SKM-1 (cell line): ENCODE measurements at regions not wholly inside any gene's neighbourhood (a gene's known extent, or its start where the extent isn't known, plus 50 kb on each side); places are given as distances from the start of the nearest gene placed in this dataset.
"Not testable (repeated sequence)": the region's sequence is repeated elsewhere in the genome, so short reads cannot be mapped to it uniquely, and the experiment has no call there.

Experiments
- DNase-seq: peaks from one replicate; lab custom pipeline; 2025; ENCODE audit not compliant: unreplicated experiment; lab: John Stamatoyannopoulos, UW

- DNase-seq, result no peak
These were observed 115.3 kb upstream of the FMN2 start for GRCh38 chr1:239976130-239976968.

DNA sequence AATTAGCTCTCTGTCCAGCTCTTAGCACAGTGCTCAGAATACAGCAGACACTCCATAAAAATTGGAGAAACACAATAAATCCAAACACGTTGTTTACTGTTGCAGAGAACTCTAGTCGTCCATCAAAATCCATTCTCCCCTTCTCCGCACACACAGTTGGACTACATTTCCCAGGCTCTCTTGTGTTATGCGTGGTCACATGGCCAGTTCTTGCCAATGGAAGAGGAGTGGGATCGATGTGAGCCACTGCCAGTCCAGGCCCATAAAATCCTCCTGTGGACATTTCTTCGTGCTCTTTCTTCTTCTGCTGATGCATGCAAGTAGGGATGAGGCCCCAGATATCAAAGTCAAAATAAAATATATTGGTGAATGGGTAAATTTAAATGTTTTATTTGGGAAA is 114.3 kb upstream of the FMN2 start:
- DNase-seq, result no peak

- no peak for DNase-seq
These were observed 112.2 kb upstream of the FMN2 start for GRCh38 chr1:239979456-239979855.

GRCh38 chr1:239982762-239983161 is 108.9 kb upstream of the FMN2 start:
- no peak for DNase-seq

DNA sequence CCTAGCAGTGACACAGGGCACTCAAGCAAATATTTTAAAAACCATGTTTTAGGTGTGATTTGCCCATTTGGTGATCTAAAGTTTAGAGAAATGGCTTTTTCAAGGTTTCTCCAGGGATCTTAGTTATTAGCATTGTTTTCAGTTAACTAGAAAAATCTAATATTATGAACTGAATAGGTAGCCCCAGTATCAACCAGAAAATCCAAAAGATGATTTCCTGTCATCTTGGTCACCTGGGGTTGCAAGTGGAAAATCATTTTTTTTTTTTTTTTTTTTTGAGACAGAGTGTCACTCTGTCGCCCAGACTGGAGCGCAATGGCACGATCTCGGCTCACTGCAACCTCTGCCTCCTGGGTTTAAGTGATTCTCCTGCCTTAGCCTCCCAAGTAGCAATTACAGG is 106.6 kb upstream of the FMN2 start:
- DNase-seq, result no peak

DNA sequence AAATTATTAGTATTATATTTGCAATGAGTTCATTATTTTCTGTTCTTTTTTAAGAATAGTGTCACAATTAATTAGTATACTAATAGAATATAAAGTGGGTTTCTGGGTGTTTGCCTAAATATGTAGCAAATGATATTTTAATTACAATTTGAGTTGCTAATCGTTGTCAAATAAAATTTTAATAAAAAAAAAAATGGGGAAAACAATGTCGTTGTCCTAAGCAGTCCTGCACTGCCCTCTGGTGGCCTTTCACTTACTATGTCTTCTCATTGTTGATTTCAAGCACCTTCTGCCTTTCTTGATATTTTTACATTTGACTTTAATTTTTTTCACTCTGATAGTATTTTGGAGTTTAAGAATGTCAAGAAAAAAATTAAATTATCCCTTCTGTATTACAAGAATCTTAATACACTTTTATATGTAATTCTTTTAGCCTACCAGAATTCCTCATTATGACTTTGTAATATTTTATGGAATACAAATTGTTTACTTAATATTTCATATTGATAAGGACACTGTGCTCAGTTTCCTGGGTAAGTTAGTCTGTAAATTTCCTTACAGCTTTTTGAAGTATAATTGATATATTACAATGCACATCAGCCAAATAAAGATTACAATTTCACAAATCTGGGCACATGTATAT is 104.5 kb upstream of the FMN2 start:
- peak; percentile 28 for DNase-seq

DNA sequence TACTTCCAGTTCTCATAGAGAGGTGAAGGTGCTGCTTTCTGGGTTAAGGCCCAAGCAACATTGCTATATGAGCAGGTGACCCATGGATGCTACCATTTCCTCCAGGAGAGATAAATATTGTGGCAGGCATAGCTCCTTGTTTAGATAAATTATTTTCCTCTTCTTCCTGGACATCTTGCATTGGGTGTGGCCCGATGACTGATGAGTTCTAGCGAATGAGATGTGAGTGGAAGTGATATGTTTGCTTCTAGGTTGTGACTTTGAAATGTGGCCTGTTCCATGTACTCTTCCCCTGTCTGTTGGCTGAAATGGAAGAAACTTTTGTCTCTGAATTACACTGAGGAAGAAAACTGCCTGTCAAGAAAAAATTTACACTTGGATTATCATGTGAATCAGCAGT is 101.7 kb upstream of the FMN2 start:
- no peak for DNase-seq

DNA sequence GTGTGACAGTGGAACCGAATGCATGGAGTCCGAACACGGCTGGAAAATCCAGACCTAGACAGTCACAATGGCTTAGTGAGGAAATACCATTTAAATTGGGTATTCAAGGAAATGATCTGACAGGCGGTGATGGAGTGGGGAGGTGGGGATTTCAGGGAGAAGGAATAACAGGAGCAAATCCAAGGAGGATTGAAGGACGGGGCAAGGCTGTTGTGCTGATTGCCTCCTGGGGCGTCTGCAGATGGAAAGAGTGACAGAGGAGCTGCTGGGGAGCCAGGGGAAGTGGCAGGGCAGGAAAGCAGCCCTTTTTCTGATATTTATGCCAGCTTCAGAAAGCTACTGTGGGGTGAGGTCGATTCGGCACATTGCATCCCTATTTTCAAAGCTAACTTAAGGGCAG is 99.1 kb upstream of the FMN2 start:
- not testable (repeated sequence) for DNase-seq

GRCh38 chr1:239993366-239993765 is 98.3 kb upstream of the FMN2 start:
- DNase-seq, result no peak

- no peak for DNase-seq
These were observed 96.4 kb upstream of the FMN2 start for GRCh38 chr1:239995281-239995680.

GRCh38 chr1:239997160-239997514 is 94.5 kb upstream of the FMN2 start:
- no peak for DNase-seq

- DNase-seq, result peak; percentile 27
These were observed 94.0 kb upstream of the FMN2 start for GRCh38 chr1:239997515-239998311.

DNA sequence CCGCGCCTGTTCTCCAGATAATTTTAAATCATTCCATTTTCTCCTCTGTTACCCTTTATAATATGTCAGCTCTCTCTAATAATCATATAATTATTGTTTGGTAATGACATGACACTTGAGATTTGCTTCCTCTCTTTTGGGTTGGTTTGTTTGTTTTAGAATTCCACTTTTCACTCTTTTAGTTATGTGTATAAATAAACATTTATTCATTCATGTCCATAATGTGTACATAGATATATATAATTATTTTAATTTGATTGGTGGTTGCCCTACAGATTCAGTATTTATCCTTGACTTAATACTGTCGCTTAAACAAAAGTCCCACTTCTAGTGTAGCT is 93.4 kb upstream of the FMN2 start:
- no peak for DNase-seq

DNA sequence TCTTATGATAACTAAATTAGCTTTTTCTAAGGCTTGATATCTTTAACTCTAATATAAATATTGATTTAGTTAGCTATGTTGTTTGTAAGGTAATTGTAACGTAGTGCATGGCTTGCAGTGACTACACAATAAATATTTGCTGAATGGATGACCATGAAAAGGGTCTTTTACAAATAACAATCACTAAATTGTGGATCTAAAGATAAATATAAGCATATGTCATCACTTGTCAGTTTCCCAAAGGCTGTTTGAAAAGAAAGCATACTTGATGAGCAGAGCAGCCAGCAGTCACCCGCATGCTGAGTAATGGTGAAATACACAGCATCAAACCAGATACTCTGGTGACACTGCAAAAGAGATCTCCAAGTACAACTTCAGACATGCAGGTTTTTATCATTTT is 92.5 kb upstream of the FMN2 start:
- DNase-seq, result no peak

DNA sequence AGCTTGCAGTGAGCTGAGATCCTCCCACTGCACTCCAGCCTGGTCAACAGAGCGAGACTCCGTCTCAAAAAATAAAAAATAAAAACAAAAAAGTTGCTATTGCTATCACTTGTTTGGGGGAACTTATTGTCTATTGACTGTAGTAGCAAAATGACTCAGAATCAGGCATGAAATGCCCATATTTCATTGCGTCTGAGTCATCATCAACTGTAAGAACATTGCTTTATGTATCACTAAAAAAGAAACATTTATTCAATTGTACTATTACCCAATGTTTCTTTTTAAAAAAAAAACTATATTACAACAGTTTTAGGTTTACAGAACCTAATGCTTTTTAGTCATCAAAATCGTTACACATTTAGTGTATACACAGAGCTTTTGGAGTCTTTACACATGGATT is 91.0 kb upstream of the FMN2 start:
- no peak for DNase-seq

DNA sequence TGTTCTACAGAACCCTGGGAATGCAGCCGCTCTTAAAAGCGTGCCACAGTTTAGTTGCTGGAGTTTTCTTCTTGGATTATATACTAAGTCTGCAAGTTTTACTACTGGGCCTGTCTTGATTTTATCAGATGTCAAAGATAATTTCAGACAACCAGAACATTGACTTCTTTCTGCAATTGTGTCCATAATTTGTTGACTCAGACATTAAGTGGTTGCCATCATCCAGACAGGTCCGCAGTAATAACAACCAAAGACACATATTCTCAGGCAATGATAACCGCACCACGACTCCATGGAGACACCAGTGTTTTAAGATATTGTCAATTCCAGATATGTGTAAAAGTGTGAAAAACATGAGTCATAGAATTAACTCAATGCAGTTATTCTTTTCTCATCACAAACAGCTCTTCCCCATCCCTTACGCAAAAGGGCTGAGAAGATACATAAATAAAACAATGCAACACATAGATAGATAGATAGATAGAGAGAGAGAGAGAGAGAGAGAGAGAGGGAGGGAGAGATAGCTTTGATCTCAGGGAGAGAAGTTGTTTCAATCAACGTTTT is 90.4 kb upstream of the FMN2 start:
- no peak for DNase-seq

- DNase-seq, result peak; percentile 48
These were observed 87.5 kb upstream of the FMN2 start for GRCh38 chr1:240004086-240004749.

- DNase-seq, result no peak
These were observed 85.6 kb upstream of the FMN2 start for GRCh38 chr1:240005997-240006650.

DNA sequence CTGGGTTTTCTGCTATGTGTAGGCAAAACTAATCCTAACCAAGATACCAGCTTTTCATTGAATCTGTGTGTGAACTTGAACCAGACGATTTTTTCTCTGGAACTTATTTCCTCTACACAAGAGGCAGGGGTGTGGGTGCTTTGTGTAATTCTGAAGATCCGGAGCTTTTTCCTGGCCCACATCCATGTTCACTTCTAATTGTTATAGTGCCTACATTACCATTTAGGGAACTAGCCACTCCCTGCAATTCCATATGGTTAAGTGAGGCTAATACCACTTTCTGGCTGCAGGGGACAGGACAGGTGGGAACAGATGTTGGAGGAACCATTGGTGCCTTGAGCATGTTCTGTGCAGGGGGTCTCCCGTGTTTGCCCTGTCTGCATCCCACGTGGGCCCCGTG is 83.4 kb upstream of the FMN2 start:
- no peak for DNase-seq

DNA sequence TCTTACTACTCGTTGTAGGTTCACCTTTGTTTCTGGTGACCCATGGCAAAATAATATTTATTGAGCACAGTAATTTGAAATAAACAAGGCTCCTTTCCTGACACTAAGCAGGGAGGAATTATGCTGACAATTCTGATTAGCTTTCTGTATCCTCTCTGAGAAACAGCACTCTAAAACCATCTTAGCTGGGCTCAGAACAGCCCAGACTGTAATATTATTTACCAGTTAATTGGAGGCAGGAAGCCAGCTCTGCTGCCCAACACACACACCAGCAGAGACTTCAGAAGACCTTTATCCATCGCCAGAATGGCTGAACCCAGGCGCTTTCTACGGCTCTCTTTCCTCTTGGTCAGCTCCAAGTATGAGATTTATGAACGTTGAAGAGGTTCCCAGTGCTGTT is 77.6 kb upstream of the FMN2 start:
- no peak for DNase-seq

DNA sequence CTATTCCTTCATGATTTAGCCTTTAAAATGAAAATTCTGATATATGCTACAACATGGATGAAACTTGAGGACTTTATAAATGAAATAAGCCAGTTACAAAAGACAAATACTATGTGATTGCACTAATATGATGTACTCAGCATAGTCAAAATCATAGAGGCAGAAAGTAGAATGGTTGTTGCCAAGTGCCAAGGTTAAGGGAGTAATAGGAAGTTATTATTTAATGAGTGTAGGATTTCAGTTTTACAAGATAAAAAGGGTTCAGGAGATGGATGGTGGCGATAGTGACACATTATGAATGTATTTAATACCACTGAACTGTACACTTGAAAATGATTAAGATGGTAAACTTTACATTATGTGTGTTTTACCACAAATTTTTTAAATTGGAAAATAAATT is 73.1 kb upstream of the FMN2 start:
- DNase-seq, result no peak
